CD4-positive, alpha-beta T cell treated with Interferon alpha-2 for 1 hour (primary cell): ENCODE measurements at regions not wholly inside any gene's neighbourhood (a gene's known extent, or its start where the extent isn't known, plus 50 kb on each side); places are given as distances from the start of the nearest gene placed in this dataset.

Experiments
- DNase-seq, 2 donors: peaks; one replicate each; pipeline ENCODE4 v3.0.0-alpha.2; 2020 to 2022

GRCh38 chr2:139389391-139389790, 609.2 kb upstream of the NXPH2 start:
- no peak for DNase-seq

DNA sequence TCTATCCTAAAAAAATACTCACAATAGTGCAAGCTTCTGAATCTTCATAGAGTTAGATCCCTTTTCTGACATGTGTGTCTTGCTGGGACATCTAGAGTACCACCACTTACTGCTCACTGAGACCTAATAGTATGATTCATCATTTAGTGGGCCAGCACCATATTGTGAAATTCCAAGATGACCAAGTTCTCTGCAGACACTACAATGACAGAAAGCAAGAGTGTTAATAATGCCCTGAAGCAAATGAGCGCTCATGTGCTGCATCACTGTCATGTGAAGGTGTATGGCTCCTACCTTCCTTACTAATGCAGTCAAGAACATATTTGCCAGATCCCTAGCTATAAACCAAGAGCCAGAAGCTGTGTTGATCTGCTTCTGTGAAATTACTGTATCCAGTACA, 606.2 kb upstream of the NXPH2 start:
- DNase-seq = no peak

DNA sequence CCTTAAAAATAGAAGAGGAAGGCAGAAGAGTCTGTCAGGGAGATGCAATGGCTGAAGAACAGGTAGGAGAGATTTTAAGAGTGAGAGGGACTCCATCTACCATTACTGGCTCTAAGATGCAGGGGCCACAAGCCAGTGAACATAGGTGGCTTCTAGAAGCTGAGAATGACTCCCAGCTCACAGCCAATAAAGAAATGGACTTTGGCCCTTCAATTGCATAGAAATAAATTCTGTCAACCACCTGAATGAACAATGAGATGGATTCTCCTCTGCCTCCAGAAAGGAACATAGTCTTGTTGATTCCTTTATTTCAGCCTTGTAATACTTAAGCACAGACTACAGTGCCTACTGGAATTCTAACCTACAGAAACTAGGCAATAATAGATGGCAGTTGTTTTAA, 603.3 kb upstream of the NXPH2 start:
- DNase-seq = no peak

GRCh38 chr2:139380051-139380450, 599.9 kb upstream of the NXPH2 start:
- DNase-seq = no peak

DNA sequence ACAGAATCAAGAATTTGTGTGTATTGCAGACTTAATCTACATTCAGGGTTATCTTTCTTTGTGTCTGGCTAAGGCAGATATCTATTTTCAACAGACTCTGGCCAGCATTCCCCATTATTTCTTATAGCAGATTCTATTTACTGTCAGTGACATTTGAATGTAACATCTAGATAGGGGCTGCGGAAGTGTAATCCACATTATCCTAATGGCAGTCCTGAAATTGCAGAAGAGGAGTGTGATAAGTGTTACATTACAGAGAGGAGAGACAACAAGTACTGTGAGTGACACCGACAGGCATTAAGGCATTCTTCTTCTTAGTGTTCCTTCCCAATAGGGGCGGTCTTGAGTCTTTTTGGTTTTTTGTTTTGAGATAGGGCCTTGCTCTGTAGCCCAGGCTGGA, 598.2 kb upstream of the NXPH2 start:
- no peak for DNase-seq

DNA sequence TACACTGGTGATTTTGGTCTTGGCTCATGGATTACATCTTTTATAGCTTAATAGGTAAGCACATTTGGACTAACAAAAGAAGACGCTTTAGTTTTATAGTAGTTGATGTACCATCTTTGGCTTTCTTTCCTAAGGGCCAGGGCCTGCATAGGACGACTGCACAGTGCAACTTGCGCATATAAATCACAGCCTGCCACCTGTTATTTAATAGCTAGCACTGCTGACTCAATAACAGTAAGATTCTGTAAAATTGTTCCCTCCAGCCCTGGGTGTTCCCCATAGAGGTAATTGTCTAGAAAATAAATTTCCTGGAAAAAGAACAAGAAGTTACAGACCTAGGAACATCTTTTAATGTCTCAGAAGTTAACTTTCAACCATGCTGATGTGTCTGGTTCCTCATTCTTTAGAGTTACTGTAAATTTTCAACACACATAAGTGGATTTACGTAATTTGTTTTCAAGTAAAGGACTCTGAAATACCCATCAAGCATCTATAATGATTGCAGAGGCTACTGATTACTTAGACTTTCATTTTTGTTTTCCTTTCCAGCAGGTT, 594.2 kb upstream of the NXPH2 start:
- DNase-seq = no peak

- no peak for DNase-seq
Observed at GRCh38 chr2:139369423-139370409, 589.5 kb upstream of the NXPH2 start.

- DNase-seq = no peak
Observed at GRCh38 chr2:139367416-139367815, 587.2 kb upstream of the NXPH2 start.

- DNase-seq = no peak
Observed at GRCh38 chr2:139366681-139367080, 586.5 kb upstream of the NXPH2 start.

DNA sequence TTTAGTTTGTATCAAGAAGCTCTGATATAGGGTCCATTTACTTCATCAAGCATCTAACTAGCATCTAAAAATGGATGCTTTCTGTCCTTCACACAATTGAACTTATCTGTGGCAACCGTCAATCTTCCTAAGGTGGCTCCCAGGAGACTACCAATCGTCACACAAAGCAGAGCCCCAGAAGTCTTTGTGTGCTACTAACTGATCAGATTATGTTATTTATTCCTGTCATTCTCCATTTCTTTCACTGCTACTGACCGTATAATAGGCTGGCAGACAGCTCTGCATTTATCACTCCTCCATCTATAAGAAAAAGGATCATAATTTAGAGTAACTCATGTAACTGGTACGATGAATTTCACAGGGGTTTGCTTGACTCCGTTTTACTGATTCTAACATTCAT, 585.0 kb upstream of the NXPH2 start:
- no peak for DNase-seq

DNA sequence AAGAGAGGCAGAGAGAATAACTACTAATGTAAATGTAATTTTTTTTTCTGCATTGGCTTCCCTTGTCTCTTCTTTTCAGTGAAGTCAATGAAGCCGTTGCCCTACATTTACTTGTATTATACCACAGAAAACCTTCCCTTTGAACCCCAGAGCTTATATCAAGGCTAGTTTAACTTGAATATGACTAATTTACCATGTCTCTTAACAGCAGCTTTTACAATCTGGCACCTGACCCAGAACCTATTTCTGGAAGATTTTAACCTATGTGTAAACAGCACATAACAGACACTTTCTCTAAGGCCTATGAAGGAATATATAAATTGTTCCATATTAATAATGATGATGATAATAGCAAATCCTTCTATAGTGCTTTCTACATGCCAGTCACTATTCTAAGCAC, 580.5 kb upstream of the NXPH2 start:
- DNase-seq = no peak

- DNase-seq = no peak
Observed at GRCh38 chr2:139359818-139360217, 579.6 kb upstream of the NXPH2 start.

DNA sequence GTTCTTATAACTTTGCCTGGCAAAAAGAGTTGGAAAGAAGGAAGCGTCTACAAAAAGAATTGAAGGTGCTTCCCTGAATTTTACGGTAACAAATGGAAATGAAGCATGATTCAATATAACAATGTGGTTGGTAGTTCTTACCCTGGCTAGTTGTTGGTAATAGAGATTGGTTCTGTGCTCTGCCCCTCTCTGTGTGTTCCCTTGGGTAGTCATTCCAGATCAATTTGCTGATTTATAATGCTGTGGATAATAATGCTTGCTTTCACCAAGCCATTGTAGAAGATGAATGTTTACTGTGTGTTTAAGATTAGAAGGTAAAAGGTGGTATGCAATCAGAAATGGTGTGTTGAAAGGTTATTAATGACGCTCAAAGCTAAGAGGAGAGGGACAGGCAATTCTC, 577.8 kb upstream of the NXPH2 start:
- no peak for DNase-seq

DNA sequence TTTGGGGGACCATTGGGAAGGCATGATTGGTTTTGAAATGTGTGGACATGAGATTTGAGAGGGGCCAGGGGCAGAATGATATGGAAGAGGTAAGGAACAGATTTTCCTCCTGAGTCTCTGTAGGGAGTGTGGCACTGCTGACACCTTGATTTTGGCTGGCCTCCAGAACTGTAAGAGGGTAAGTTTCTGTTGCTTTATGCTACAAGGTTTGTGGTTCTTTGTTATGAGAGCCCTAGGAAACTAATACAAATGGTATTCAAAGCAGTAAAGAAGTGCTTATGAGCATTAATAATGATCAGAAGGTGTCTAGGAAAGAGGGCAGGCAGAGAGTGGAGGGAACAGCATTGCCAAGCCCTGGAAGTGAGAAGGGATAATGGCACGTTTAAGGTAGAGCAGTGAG, 574.3 kb upstream of the NXPH2 start:
- DNase-seq = no peak

DNA sequence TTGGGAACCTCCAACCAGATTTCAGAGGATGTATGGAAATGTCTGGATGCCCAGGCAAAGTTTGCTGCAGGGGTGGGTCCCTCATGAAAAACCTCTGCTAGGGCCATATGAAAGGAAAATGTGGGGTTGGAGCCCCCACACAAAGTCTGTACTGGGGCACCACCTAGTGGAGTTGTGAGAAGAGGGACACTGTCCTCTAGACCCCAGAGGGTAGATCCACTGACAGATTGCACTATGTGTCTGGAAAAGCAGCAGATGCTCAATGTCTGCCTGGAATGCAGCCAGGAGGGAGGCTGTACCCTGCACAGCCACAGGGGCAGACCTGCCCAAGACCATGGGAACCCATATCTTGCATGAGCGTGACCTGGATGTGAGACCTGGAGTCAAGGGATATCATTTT, 573.7 kb upstream of the NXPH2 start:
- no peak for DNase-seq

- DNase-seq = no peak
Observed at GRCh38 chr2:139317259-139317658, 537.1 kb upstream of the NXPH2 start.

DNA sequence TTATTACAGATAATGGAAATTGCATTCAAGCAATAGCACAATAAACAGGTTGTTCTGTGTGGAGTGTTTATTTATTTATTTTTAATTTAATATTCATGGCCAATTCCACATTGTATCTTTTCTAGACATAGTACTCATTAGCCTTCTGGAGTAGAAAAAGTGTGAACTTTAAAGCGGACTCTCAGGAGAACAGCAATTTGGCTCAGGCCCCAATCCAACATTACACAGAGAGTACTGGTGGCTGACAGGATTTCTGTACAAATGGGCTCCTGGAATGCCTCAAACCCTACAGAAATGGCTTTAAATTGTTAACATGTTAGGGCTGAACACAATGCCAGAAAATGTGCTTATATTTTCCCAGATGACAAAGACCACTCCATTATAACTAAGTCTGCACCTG, 533.9 kb upstream of the NXPH2 start:
- DNase-seq = no peak

- no peak for DNase-seq
Observed at GRCh38 chr2:139296672-139297209, 516.6 kb upstream of the NXPH2 start.

DNA sequence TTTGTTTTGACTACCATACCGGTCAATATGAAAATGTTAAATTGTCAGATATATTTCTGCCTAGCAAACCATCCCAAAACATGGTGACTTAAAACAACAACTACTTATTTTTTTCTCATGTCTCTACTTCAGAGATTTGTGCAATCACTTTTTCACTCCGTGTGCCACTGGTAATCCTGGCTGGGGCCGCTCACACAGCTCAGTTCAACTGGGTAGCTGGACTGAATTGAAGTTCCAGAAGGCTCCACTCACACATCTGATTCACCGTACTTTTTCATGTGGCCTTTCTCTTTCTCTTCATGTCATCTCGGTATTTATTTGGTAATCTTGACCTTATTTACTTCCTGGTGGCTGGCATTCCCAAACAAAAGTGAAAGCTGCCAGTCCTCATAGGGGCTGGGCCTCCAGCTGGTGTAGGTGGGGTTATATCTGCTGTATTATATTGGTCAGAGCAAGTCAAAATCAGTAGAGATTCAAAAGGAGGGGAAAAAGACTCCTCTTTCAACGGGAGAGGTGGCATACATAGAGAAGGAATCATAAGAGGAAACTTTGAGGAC, 513.9 kb upstream of the NXPH2 start:
- no peak for DNase-seq

DNA sequence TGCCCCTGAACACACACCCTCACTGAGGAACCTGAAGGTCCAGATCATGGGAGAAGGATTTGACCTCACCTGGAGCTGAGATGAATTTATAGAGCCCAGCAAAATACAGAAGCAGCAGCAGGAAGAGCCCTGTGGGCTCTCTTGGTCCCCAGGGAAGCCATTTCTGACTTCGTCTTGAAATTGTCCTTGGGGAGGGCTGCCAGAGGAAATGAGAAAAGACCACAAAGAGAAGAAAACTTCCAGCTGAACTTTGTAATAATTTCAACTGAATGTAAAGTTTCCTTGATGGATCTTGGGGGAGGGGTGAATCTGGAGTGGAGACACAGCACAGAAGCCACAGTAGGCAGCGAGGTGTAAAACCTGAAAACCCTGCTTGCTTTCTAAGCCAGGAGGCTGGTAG, 500.9 kb upstream of the NXPH2 start:
- DNase-seq = no peak

DNA sequence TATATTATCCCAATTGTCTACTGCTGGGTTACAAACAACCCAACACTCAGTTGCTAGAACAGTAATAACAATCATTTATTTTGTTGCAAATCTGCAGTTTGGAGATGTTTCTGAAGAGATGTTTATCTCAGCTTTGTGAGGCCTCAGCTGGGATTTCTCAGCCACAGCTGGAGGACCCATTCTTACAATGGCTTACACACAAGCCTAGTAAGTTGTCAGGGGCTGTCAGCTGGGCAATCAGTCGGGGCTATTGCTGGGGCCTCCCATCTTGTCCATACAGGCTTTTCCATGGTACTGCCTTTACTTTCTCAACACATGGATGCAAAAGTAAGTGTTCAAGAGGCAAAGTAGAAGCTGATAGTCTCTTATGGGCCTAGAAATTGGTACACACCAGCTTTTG, 491.7 kb upstream of the NXPH2 start:
- DNase-seq = no peak

- no peak for DNase-seq
Observed at GRCh38 chr2:139271149-139271548, 491.0 kb upstream of the NXPH2 start.

- DNase-seq = no peak
Observed at GRCh38 chr2:139260052-139260430, 479.9 kb upstream of the NXPH2 start.

DNA sequence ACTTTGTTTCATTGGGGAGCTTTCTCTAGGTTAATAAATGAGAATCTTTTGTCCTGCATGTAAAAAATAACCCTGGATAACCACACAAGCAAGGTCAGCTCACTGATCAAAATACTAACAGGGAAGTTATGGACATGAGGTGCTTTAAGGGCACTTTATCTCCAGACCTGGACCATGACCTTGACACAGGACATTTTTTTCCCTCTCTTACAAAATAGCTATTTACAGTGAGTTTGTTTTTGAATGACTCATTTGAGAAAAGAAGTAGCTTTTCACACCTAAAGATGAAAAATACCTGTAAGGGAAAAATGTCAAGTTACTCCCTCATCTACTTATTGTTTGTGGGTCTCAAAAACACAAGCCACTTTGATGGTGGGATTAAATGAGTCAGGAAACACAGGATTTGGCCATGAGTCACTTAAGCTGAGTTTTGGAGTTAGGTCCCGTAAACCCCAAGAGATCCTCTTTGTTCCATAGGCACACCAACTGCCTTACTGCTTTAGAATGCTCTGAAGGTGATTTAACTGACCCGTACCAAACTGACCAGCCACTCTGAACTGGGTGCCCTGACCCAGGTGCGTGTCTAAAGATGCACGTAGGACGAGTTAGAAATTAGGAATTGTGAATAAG, 479.3 kb upstream of the NXPH2 start:
- DNase-seq = no peak
